Peyer's patch (tissue), 4 donors: ENCODE measurements at regions not wholly inside any gene's neighbourhood (a gene's known extent, or its start where the extent isn't known, plus 50 kb on each side); places are given as distances from the start of the nearest gene placed in this dataset.

Experiments used
- DNase-seq, 3 donors: peaks; one replicate each; pipeline ENCODE4 v3.0.0-alpha.2; 2017 to 2019
- H3K27ac ChIP-seq, 4 donors: fragments of 200-600 bp; sonication (generic); one replicate each; pipeline ENCODE4 v1.5.1; 2016 to 2019
- H3K27me3 ChIP-seq, 2 donors: fragments of 200-600 bp; sonication (generic); one replicate each; pipeline ENCODE4 v1.5.1; 2019
- H3K36me3 ChIP-seq, 3 donors: fragments of 200-600 bp; sonication (generic); one replicate each; pipeline ENCODE4 v1.5.1; 2016 to 2019
- H3K4me1 ChIP-seq, 4 donors: fragments of 200-600 bp; sonication (generic); one replicate each; pipeline ENCODE4 v1.5.1; 2016 to 2019
- H3K4me3 ChIP-seq, 4 donors: fragments of 200-600 bp; sonication (generic); 1 replicate in 3 of 4; 2 replicates in 1 of 4; pipeline ENCODE4 v1.5.1; 2016 to 2019; ENCODE audit warnings: mild to moderate bottlenecking in 1 of 4
- H3K9me3 ChIP-seq, 4 donors: fragments of 200-600 bp; sonication (generic); one replicate each; pipeline ENCODE4 v1.5.1; 2016 to 2019; ENCODE audit warnings: mild to moderate bottlenecking in 1 of 4
- POLR2A ChIP-seq, 2 donors: fragments of 450-650 bp; IDR thresholded peaks; one replicate each; pipeline ENCODE4 v1.5.1; 2017; ENCODE audit warnings: antibody characterized with exemption in 2 of 2, mild to moderate bottlenecking in 2 of 2, moderate library complexity in 2 of 2
- TF ChIP-seq, protein P1 (sequence below), 6 experiments: fragments of 450-650 bp in 4 of 6; fragments of 200-600 bp in 2 of 6; sonication (generic) in 1 of 6; IDR thresholded peaks; one replicate each; pipeline ENCODE4 v1.5.1; 2017 to 2019; ENCODE audit warnings: antibody characterized with exemption in 6 of 6, mild to moderate bottlenecking in 3 of 6, moderate library complexity in 1 of 6

DNA sequence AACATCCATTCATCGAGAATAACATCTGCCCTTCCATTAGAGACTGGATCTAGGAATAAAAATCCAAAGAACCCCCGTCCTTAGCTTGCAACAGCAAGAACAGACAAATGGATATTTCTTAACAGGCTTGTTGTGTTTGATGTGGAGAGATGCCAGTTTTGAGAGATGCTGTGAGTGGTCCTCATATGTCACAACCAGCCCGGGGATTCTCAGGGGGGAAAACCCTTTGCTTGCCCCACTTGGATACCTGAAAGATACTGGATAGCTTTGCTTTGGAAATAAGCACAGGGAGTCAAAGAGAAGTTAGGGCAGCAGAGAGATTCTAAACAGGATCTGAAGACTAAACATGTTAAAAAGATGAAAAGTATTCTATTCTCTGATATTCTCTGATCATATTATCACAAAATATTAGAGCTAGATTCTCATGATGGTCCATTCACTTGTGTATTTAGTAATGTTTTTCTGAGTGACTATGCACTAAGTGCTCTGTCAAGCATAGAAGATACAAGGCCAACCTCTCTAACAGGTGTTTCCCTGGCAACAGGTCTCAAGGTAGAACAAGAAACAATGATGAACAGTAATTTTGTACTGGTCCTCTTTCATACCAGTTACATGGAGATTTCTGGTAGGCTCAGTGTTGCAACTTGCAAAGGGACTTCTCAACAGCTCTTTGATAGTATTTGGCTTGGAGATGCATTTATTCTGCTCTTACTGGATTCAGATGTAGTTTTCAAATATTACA, 348.2 kb downstream of the MYCN start:
- DNase-seq: no peak
- no peaks in the 10 kb centered on the region for H3K9me3 ChIP-seq
- no peak overlapping the region for H3K4me3 ChIP-seq
- H3K4me1 ChIP-seq: no peaks in the 10 kb centered on the region
- H3K27ac ChIP-seq: no peak overlapping the region
- TF ChIP-seq, protein P1, sequence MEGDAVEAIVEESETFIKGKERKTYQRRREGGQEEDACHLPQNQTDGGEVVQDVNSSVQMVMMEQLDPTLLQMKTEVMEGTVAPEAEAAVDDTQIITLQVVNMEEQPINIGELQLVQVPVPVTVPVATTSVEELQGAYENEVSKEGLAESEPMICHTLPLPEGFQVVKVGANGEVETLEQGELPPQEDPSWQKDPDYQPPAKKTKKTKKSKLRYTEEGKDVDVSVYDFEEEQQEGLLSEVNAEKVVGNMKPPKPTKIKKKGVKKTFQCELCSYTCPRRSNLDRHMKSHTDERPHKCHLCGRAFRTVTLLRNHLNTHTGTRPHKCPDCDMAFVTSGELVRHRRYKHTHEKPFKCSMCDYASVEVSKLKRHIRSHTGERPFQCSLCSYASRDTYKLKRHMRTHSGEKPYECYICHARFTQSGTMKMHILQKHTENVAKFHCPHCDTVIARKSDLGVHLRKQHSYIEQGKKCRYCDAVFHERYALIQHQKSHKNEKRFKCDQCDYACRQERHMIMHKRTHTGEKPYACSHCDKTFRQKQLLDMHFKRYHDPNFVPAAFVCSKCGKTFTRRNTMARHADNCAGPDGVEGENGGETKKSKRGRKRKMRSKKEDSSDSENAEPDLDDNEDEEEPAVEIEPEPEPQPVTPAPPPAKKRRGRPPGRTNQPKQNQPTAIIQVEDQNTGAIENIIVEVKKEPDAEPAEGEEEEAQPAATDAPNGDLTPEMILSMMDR (IDR thresholded peaks at IDR 0.05): no peak
- no peak for TF ChIP-seq POLR2A (IDR thresholded peaks at IDR 0.05)
- no peaks in the 10 kb centered on the region for H3K27me3 ChIP-seq
- no peaks in the 10 kb centered on the region for H3K36me3 ChIP-seq

DNA sequence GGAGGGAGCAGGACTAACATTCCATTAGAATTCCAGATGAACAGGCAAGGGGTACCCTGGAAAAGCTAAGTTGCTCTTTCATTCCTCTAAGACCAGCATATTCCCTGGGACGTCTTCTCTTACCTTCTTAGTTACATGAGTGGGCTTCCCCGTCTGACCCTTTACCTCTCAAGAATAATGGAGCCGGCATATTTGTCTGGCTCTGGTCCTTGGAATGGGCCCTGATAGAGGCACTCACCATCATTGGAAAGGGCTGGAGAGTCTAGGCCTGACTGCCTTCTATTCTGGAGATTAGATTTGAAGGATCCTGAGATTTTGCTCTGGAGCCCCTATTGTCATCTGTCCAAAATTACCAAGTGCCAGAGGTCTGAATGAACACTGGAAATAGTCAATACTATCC, 347.5 kb downstream of the MYCN start:
- no peaks in the 10 kb centered on the region for H3K4me1 ChIP-seq
- DNase-seq: no peak
- no peaks in the 10 kb centered on the region for H3K27me3 ChIP-seq
- no peak overlapping the region for H3K27ac ChIP-seq
- no peak overlapping the region for H3K4me3 ChIP-seq
- no peaks in the 10 kb centered on the region for H3K36me3 ChIP-seq
- no peak for TF ChIP-seq POLR2A (IDR thresholded peaks at IDR 0.05)
- TF ChIP-seq, protein P1 (IDR thresholded peaks at IDR 0.05): no peak
- H3K9me3 ChIP-seq: no peaks in the 10 kb centered on the region

DNA sequence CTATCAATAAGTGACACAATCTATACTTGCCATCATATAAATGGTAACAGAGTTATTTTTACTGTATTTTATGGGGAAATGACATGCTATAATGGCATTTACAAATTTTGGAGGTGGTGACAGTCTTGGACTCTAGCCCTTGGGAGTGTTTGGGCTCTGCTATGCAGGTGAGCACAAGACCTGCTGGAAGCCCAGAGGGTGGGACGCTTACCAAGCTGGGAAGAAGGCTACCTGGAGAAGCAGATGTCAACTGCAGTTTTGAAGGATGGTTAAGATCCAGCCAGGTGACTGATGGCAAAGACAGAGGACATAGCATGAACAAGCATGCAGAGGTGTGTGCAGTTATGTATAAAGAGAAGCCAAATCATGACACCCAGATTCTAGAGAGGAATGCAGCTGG, 346.9 kb downstream of the MYCN start:
- Histone ChIP-seq H3K27me3 (no peaks in the 10 kb centered on the region), H3K9me3 (no peaks in the 10 kb centered on the region), H3K27ac (no peak overlapping the region), H3K4me1 (no peaks in the 10 kb centered on the region), H3K36me3 (no peaks in the 10 kb centered on the region), H3K4me3 (no peak overlapping the region)
- TF ChIP-seq, protein P1 (IDR thresholded peaks at IDR 0.05): no peak
- no peak for TF ChIP-seq POLR2A (IDR thresholded peaks at IDR 0.05)
- no peak for DNase-seq

DNA sequence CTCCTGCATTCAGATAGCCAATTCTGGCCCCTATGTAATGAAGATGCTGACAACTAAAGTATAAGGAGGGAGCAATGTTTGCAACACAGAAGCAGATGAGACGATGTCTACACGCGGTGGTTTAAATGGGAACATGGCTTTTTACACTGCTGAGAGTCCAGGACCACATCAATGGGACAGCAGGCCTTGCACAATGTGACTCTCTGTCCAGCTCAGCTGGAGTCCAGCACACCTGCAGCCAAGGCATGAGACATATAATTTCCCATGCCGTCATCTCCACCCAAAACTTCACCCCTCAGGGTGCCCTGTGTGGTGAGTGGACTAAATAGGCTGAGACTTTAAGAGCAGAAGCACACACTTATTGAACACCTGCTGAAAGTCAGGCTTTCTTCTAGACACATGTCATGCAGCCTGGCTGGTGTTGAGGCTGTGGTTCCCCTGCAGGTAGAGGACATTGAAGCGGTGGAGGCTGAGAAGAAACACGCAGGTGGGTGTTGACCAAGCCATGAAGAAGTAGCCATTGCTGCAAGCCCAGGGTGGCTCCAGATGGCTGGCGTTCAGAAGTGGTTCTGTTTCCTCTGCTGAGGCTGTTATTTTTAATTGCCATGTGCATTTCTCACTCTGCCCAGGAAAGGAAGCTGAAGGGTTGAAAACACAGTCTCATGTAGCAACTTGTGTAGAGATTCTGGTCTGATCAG, 345.6 kb downstream of the MYCN start:
- no peaks in the 10 kb centered on the region for H3K4me1 ChIP-seq
- no peak overlapping the region for H3K27ac ChIP-seq
- no peak for TF ChIP-seq POLR2A (IDR thresholded peaks at IDR 0.05)
- TF ChIP-seq, protein P1 (IDR thresholded peaks at IDR 0.05): no peak
- DNase-seq: no peak
- no peak overlapping the region for H3K4me3 ChIP-seq
- H3K27me3 ChIP-seq: no peaks in the 10 kb centered on the region
- H3K36me3 ChIP-seq: no peaks in the 10 kb centered on the region
- no peaks in the 10 kb centered on the region for H3K9me3 ChIP-seq

DNA sequence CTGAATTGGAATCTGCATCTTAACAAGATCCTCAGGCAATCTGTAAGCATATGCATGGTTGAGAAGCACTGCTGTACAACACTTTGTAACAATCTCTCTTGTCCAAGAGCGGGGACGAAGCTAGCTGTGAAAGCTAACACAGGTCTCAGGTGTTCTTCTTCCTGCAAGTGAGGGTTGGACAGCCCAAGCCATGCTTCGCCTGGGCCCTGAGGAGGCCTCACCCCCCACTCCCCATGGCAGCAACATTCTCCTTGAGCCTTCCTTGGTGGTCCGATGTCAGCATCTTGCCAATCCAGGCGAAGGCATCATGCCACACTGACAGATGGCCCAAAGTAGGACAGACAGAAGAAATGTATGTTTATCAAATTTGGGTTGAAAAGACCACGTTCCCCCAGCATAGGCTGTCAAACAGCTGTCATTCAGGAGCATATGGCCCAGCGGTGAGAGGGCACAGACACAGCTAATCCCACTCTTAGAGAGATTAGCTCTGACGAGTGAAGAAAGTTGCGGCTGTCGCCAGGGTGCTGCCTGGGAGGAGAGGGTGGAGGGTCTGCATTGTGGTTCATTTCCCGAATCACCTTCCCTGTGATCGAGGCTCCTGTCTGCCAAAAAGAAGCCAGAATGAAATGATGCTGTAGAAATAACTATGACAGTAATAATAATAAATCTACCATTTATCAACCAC, 344.7 kb downstream of the MYCN start:
- H3K27me3 ChIP-seq: no peaks in the 10 kb centered on the region
- no peak for DNase-seq
- H3K4me1 ChIP-seq: no peaks in the 10 kb centered on the region
- H3K9me3 ChIP-seq: no peaks in the 10 kb centered on the region
- TF ChIP-seq POLR2A (IDR thresholded peaks at IDR 0.05): no peak
- TF ChIP-seq, protein P1 (IDR thresholded peaks at IDR 0.05): no peak
- no peak overlapping the region for H3K4me3 ChIP-seq
- H3K36me3 ChIP-seq: no peaks in the 10 kb centered on the region
- H3K27ac ChIP-seq: no peak overlapping the region
